ACHN (cell line): ENCODE measurements at regions not wholly inside any gene's neighbourhood (a gene's known extent, or its start where the extent isn't known, plus 50 kb on each side); places are given as distances from the start of the nearest gene placed in this dataset.
"Not testable (repeated sequence)": the region's sequence is repeated elsewhere in the genome, so short reads cannot be mapped to it uniquely, and the experiment has no call there.

Source experiments
- DNase-seq: peaks from one replicate; pipeline ENCODE4 v3.0.0-alpha.2; 2015
- in situ Hi-C: cut with HindIII; loops from 2 replicates; pipeline ENCODE4 v1.10.0; 2017; ENCODE audit warnings: low sequenced_read_pairs, low pct_ligation_motif_present, low pct_unique_long_range_greater_than_20kb

- DNase-seq = no peak
- in situ Hi-C loops = no loop called here
Observed at GRCh38 chr2:239846789-239847676, 178.1 kb downstream of the NDUFA10 start.

- no peak for DNase-seq
- in situ Hi-C loops = no loop called here
Observed at GRCh38 chr2:239845968-239846367, 179.2 kb downstream of the NDUFA10 start.

DNA sequence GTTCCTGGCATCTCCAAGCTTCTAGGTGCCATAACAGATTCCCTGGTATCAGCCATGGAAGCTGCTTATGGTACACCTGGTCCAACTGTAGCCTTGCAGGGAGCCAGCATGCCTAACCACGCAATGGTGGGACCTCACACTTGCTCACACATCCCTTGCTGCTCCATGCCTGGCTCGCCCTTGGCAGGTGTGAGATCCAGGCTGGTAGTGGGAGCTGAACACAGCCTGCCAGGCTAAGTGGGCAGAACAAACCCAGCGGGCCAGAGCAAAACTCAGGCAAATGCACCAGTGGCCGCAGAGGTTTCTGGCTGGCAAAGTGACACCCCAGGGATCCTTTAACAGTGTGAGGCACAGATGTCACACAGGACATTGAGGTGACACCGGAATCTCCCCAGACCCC is 185.8 kb downstream of the NDUFA10 start:
- no peak for DNase-seq
- in situ Hi-C loops = no loop called here

DNA sequence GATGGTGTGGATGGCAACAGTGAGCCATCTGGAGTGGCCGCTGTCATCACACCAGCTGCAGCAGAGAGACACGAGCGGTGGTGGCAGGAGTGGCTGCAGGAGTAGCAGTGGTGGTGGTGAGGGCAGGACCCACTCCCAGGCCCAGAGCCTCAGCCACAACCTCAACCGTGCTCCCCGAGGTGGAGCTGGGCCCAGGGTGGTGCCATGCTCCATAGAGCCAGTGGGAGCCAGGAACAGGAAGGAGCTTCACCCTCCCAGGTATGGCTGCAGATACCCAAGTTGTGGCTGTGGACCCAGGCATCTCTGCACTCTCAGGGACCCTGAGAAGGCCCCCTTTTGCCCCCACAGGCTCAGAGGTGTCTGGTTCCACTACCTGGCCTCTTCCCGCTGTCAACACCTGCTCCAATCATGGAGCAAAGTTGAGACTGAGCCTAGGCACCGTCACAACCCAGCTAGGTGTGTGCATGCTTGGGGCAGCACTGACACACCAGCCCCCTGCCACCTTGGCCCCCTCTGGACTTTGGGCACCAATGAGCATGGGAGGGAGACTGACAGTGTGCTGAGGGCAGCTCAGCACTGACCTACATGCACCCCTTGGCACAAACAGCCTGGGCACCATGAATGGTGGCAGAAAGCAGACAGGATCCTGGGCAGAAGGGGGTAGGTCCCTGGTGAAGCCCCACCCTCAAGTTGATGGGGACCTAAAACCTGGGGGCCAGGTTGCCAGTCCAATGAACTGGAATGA is 188.9 kb downstream of the NDUFA10 start:
- no peak for DNase-seq
- in situ Hi-C loops = no loop called here

DNA sequence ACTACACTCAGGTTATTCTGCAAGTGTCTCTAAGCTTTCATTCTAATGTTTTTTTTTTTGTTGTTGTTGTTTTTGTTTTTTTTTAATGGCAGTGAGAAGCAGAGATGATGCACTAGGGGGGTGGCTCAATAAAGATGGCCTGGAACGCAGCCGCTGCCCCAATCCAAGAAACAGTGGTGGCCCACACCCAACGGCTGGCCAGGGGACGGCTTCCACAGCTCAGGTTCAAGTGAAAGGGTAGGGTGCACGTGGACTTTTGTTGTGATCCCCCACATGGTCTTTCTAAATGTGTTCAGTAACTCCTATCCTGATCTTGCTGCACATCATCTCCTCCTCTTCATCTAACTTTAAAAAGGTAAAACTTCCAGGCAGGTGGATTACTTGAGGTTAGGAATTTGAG is 190.1 kb downstream of the NDUFA10 start:
- in situ Hi-C loops = no loop called here
- no peak for DNase-seq

DNA sequence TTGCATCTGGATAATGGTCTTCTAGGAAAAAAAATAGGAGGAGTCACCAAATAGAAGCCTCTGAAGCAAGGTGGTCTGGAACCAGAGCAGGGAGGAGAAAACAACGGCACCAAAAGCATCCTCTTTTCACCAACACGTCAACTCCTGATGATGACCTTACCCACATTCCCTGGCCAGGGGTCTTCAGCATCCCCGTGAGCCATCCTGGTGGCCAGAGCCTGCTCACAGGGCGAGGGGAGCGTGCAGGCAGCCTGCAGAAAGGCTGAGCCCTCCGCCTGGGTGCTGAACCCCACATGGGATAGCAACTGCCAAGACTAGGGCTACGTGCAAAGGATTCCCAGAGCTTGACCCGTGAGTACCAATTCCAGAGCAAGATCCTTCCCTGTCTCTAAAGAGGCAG is 191.0 kb downstream of the NDUFA10 start:
- in situ Hi-C loops = no loop called here
- no peak for DNase-seq

DNA sequence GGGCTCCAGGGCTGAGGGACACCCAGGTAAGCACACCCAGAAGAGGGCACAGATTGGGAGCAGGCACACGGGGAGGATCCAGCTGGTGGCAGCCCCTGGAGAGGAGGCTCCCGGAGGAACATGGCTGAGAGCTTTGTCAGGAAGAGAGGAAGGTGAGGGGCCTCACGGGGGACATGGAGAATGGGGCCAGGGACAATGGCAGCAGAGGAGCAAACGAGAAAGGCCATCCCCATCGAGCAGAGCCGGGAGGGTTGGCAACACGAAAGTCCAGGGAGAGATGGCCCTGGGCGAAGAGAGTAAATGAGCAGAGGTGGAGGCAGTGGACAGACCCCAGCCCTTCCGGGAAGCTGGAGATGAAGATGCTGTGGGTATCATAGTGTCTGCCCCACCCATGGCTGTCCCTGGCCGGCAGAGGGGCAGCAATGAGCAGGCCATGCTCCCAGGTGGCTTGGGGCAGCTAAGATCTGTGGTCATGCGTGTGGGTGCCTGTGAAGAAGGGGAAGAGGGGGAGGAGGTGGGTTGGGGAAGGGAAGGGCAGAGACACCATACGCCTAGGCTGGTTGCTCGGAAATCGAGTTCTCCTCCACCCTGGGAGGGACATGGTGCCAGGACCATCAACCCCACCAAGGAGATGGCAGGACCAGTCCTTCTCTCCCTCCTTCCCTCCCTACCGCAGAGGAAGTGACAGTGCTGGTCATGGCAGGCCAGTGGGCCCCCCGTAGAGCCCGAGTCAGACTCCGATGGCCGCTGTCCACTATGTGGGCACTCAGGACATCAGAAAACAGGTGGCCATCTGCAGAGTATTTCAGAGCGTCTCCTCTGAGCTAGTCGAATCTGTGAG is 191.7 kb downstream of the NDUFA10 start:
- in situ Hi-C loops = no loop called here
- no peak for DNase-seq

- DNase-seq = no peak
- in situ Hi-C loops = no loop called here
Observed at GRCh38 chr2:239832490-239833268, 192.5 kb downstream of the NDUFA10 start.

- DNase-seq = no peak
- in situ Hi-C loops = no loop called here
Observed at GRCh38 chr2:239831861-239832489, 193.2 kb downstream of the NDUFA10 start.

DNA sequence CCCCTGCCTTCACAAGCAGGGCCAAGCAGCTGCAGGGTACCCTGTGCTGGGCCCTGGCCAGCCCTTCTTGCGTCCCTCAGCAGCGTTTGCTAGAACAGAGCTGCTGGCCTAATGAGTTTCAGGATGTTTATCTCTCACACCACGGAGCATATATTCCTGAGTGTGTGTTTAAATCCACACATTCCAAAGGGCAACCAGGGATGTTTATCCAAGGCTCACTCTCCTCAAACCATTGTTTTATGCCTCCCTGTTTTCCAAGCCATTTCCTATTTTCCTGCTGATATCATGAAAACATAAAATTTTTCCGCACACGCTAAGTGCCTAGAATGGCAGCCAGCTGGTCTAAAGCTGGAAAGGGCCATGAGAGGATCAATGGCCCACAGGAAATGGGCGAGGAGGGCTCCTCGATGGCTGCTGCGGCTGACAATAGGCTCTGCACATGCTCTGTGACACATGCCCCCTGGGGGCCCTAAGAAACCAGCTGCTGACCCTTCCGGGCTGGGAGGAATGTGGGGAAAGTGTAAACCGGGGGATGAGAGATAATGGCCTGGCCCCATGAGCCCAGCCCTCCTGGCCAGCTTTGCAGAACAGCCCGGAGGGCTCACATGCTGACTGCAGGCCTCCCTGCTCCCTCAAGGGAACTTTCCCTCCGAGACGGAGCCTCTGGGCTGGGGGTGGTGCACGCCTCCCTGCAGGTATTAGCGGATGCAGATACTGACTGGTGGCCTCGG is 194.0 kb downstream of the NDUFA10 start:
- DNase-seq = no peak
- in situ Hi-C loops = no loop called here

DNA sequence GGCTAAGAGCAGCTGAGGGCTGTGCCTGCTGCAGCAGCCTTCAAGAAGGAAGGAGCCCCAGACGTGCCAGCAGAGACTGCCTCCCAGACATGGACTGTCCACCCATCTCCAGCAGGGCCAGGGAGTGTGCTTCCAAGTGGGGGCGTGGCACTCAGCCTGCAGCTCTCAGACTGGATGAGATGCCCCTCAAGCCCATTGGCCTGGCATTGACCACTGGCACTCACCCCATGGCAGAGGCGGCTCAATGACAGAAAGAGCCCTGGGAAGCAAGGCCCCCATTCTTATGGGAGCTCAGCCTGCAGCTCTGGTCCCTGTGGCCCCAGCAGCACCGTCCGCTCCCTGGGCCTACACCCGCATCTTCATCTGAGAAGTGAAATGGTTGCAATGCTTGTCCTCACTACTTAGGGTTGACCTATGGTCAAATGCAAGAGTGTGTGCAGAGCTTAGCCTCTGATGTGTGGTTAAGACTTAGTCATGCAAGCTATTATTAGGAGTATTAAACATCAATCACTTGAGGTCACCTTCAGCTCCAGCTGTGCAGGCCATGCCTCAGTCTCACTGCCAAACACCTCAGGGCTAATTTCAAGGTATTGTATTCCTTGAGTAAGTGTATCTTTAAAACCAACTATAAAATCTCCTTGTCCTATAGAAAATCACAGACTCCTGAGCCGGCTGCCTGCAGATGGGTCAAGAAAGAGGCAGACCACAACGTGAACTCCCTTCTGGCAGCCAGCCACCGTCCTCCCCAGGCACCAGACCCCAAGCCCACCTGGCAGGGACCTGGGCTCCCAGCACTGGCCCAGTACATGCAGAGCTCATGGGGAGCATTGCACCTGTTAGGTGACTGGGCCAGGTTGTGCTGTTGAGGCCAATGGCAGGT is 194.8 kb downstream of the NDUFA10 start:
- in situ Hi-C loops = no loop called here
- no peak for DNase-seq

DNA sequence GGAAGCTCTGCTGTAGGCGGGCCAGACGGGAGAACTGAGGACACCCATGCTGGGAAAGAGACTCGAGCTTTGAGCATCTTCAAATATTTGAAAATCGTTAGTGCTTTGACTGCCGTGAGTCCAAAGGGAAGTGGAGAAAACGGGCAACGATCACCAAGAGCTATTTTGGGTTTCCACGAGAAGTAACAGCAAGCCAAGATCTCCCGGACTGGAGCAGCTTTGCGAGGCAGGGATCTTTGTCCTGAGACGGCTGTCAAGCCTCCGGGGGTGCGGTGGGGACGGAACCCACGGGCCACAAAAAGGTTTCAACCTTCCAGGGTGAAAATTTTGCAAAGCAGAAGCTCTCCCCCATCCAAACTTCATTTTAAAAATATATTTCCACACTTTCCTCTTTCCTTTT is 195.8 kb downstream of the NDUFA10 start:
- in situ Hi-C loops = no loop called here
- no peak for DNase-seq

DNA sequence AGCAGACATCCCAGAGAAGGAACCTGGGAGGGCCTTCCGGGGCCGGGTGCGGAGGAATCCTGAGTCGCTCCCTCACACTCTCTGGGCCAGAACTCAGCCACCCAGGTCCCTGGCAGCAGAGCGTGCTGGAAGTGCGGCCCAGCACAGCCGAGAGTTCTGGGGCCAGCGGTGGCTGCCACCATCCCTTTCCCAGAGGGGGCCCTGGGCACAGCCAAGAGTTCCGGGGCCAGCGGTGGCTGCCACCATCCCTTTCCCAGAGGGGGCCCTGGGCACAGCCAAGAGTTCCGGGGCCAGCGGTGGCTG is 196.2 kb downstream of the NDUFA10 start:
- DNase-seq, in situ Hi-C loops: not testable (repeated sequence)

DNA sequence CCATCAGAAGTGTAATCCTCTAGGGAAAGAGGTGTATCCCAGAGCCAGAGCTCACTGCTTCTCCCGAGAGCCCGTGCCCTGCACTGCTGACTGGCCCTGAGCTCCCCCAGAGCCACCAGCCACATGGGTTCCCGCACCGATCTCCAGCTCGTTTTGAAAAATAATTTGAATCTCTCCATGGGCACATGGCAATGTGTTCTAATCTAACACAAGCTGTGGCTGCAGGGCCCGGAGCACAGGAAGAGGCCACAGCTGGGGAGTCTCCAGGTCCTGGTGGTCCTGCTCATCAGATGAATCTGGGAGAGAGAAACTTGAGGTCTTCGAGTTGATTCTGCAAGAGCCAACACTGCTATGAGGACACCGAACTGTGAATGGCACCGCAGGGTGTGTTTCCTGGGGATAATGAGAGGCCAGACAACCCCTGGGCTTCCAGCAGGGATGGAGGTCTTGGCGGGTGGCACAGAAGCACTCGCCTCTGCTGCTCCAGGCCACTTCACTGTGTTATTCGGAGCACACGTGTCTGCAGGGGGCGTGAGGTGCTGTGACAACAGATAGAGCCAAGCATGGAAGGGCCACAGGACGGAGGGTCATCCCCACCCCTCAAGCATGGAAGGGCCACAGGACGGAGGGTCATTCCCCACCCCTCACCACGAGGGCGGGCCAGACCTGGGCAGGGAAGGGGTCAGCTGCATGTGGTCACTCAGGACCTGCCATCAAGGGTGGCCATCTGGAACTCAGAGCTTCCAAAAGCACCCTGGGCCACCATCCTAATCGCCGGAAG is 196.8 kb downstream of the NDUFA10 start:
- no peak for DNase-seq
- in situ Hi-C loops = no loop called here

DNA sequence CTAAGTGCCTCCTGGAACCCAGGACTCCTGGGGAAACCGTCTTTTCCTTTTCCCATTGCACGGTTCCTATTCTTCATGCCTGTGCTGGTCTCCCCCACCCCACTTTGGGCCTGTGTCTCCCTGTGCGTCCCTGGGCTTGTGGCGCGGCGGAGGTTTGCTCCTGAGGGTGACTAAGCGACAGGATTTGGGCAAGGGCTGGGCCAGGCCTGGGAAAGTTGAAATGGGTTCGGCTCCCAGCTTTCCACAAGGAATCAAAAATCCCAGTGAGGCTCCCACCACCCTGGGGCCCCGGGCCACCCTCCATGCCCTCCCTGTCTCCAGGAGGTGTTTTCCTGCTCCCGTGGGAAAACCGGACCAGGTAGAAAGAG is 197.6 kb downstream of the NDUFA10 start:
- no peak for DNase-seq
- in situ Hi-C loops = no loop called here
